ENCODE measurements at regions not wholly inside any gene's neighbourhood (a gene's known extent, or its start where the extent isn't known, plus 50 kb on each side); places are given as distances from the start of the nearest gene placed in this dataset.

DNA sequence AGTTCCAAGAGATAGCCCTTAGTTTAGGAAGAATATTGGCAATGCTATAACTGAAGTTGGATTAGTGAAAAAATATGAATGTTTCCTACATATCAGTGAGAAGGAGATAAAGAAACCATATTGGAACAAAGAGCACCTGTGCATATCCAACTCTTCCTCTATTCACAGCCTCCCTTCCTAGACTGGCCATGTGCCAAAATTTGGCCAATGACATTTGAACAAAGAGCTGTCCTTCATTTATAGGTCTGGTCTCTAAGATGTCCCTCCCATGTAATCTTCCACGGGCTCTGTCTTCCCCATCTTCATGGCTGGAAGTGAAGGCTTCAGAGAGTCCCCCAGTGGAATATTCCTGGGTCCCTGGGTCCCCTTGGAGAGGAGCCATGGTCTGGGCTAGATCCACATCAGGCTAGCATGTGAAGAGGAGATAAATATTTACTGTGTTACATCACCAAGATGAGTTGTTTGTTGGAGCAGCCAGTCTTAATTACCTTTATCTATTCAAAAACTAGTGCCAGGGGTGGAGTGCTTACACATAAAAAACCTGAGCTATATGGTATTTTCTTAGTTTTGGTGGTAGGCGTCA is 190.0 kb upstream of the S1PR3 start:
- ATAC-seq (no peak), DNase-seq (no peak)
- WGBS (ENCODE audit: insufficient coverage) = 76% methylated on average over 2 of the region's 2 CpGs
- Histone ChIP-seq H3K36me3 (ENCODE audit: control insufficient read depth, insufficient read depth, low read length) (no peaks in the 10 kb centered on the region), H3K27ac (ENCODE audit: low read length) (no peak overlapping the region), H3K4me1 (ENCODE audit: control insufficient read depth, insufficient read depth, low read length) (no peaks in the 10 kb centered on the region), H3K9me3 (ENCODE audit: control insufficient read depth, insufficient read depth, low read length) (no peaks in the 10 kb centered on the region), H3K27me3 (ENCODE audit: control insufficient read depth, insufficient read depth, low read length) (peaks cover 3% of the 10 kb centered on the region), H3K4me3 (ENCODE audit: low read length) (no peak overlapping the region)
- peaks cover 26 to 44% of the 10 kb centered on the region in 2 donors for H3K27me3 Mint-ChIP-seq (ENCODE audit: low read depth in 2 of 2)
- TF ChIP-seq, protein P1, sequence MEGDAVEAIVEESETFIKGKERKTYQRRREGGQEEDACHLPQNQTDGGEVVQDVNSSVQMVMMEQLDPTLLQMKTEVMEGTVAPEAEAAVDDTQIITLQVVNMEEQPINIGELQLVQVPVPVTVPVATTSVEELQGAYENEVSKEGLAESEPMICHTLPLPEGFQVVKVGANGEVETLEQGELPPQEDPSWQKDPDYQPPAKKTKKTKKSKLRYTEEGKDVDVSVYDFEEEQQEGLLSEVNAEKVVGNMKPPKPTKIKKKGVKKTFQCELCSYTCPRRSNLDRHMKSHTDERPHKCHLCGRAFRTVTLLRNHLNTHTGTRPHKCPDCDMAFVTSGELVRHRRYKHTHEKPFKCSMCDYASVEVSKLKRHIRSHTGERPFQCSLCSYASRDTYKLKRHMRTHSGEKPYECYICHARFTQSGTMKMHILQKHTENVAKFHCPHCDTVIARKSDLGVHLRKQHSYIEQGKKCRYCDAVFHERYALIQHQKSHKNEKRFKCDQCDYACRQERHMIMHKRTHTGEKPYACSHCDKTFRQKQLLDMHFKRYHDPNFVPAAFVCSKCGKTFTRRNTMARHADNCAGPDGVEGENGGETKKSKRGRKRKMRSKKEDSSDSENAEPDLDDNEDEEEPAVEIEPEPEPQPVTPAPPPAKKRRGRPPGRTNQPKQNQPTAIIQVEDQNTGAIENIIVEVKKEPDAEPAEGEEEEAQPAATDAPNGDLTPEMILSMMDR (IDR thresholded peaks at IDR 0.05) = no peak
- intact Hi-C loops (cut with micrococcal nuclease) = no loop called here
- no peaks in the 10 kb centered on the region for H3K9me3 Mint-ChIP-seq
- H3K4me3 Mint-ChIP-seq = no peak overlapping the region
- H3K27ac Mint-ChIP-seq = no peak overlapping the region
- no peaks in the 10 kb centered on the region for H3K36me3 Mint-ChIP-seq
- H3K4me1 Mint-ChIP-seq = no peaks in the 10 kb centered on the region

- intact Hi-C loops (cut with micrococcal nuclease) = no loop called here
- H3K27me3 ChIP-seq (ENCODE audit: control insufficient read depth, insufficient read depth, low read length) = peaks cover 3% of the 10 kb centered on the region
Measured at GRCh38 chr9:88802533-88802932, 188.7 kb upstream of the S1PR3 start.

DNA sequence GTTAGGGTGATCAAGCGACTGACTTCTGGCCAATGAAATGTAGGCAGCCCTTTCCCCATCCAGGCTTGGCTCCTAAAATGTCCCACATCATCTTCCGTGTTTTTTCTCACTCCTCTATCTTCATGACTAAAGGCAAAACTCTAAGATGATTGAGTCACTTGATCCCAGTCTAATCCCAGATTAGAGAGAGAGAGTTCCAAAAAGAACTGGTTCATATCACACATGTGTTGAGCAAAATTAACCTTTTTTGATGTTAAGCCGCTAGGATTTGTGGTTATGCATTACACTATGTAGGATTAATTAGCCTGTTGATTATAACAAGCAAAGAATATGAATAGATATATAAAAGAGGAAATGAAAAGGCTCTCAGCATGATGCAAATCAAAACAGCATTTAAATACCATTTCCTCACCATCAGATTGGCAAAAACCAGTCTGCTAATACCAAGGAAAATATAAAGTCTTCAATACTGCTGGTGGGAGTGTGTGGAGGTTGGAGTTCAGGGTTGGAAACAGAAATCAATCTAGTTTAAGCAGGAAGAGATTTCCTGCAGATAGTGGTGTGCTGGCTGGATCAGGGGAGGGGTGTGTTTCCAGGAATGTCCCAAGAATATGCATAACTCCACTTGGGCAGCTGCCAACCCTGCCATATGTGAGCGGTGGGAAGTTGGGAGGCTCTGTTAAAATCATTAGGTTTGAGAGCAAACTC is 187.6 kb upstream of the S1PR3 start:
- Mint-ChIP-seq H3K4me1 (no peaks in the 10 kb centered on the region), H3K36me3 (no peaks in the 10 kb centered on the region), H3K9me3 (no peaks in the 10 kb centered on the region), H3K4me3 (no peak overlapping the region), H3K27ac (no peak overlapping the region), H3K27me3 (ENCODE audit: low read depth in 2 of 2) (peaks cover 26 to 50% of the 10 kb centered on the region in 2 donors)
- Histone ChIP-seq H3K9me3 (ENCODE audit: control insufficient read depth, insufficient read depth, low read length) (no peaks in the 10 kb centered on the region), H3K4me1 (ENCODE audit: control insufficient read depth, insufficient read depth, low read length) (no peaks in the 10 kb centered on the region), H3K36me3 (ENCODE audit: control insufficient read depth, insufficient read depth, low read length) (no peaks in the 10 kb centered on the region), H3K27ac (ENCODE audit: low read length) (no peak overlapping the region), H3K27me3 (ENCODE audit: control insufficient read depth, insufficient read depth, low read length) (peaks cover 3% of the 10 kb centered on the region), H3K4me3 (ENCODE audit: low read length) (no peak overlapping the region)
- TF ChIP-seq, protein P1 (IDR thresholded peaks at IDR 0.05) = no peak
- intact Hi-C loops (cut with micrococcal nuclease) = no loop called here
- DNase-seq (no peak), ATAC-seq (no peak)
- 74% methylated on average over 4 of the region's 4 CpGs for WGBS (ENCODE audit: insufficient coverage)

More at GRCh38 chr9:88802533-88802932, 188.7 kb upstream of the S1PR3 start:
- H3K9me3 Mint-ChIP-seq = no peaks in the 10 kb centered on the region
- H3K36me3 Mint-ChIP-seq = no peaks in the 10 kb centered on the region
- H3K9me3 ChIP-seq (ENCODE audit: control insufficient read depth, insufficient read depth, low read length) = no peaks in the 10 kb centered on the region
- no peak overlapping the region for H3K27ac ChIP-seq (ENCODE audit: low read length)
- TF ChIP-seq, protein P1 (IDR thresholded peaks at IDR 0.05) = no peak
- no peaks in the 10 kb centered on the region for H3K4me1 ChIP-seq (ENCODE audit: control insufficient read depth, insufficient read depth, low read length)
- no peaks in the 10 kb centered on the region for H3K36me3 ChIP-seq (ENCODE audit: control insufficient read depth, insufficient read depth, low read length)
- H3K4me3 ChIP-seq (ENCODE audit: low read length) = no peak overlapping the region
- ATAC-seq (no peak), DNase-seq (no peak)
- no peak overlapping the region for H3K4me3 Mint-ChIP-seq
- H3K4me1 Mint-ChIP-seq = no peaks in the 10 kb centered on the region
- H3K27ac Mint-ChIP-seq = no peak overlapping the region
- WGBS (ENCODE audit: insufficient coverage) = 88% methylated on average over 5 of the region's 5 CpGs
- H3K27me3 Mint-ChIP-seq (ENCODE audit: low read depth in 2 of 2) = peaks cover 26 to 50% of the 10 kb centered on the region in 2 donors

GRCh38 chr9:88804254-88804596 is 187.0 kb upstream of the S1PR3 start:
- Histone ChIP-seq H3K27me3 (ENCODE audit: control insufficient read depth, insufficient read depth, low read length) (peaks cover 3% of the 10 kb centered on the region), H3K4me3 (ENCODE audit: low read length) (no peak overlapping the region), H3K9me3 (ENCODE audit: control insufficient read depth, insufficient read depth, low read length) (no peaks in the 10 kb centered on the region), H3K4me1 (ENCODE audit: control insufficient read depth, insufficient read depth, low read length) (no peaks in the 10 kb centered on the region), H3K36me3 (ENCODE audit: control insufficient read depth, insufficient read depth, low read length) (no peaks in the 10 kb centered on the region), H3K27ac (ENCODE audit: low read length) (no peak overlapping the region)
- TF ChIP-seq, protein P1 (IDR thresholded peaks at IDR 0.05) = no peak
- intact Hi-C loops (cut with micrococcal nuclease) = no loop called here
- Mint-ChIP-seq H3K4me3 (no peak overlapping the region), H3K4me1 (no peaks in the 10 kb centered on the region), H3K27me3 (ENCODE audit: low read depth in 2 of 2) (peaks cover 30 to 50% of the 10 kb centered on the region in 2 donors), H3K9me3 (no peaks in the 10 kb centered on the region), H3K27ac (no peak overlapping the region), H3K36me3 (no peaks in the 10 kb centered on the region)
- WGBS (ENCODE audit: insufficient coverage) = no CpG with 5 or more reads among the region's 2 CpGs
- no peak for ATAC-seq
- DNase-seq = no peak
